ENCODE measurements at regions not wholly inside any gene's neighbourhood (a gene's known extent, or its start where the extent isn't known, plus 50 kb on each side); places are given as distances from the start of the nearest gene placed in this dataset.
A peak's percentile ranks its signal among the peaks of the same experiment; 100 is the strongest.

GRCh38 chr1:229085291-229085690 lies 185.6 kb upstream of the RAB4A start:
- H3K4me3 ChIP-seq (ENCODE audit: low read depth, poor library complexity, severe bottlenecking) = no peak overlapping the region
- no peak for TF ChIP-seq POLR2A (IDR thresholded peaks at IDR 0.05)
- TF ChIP-seq, protein P1, sequence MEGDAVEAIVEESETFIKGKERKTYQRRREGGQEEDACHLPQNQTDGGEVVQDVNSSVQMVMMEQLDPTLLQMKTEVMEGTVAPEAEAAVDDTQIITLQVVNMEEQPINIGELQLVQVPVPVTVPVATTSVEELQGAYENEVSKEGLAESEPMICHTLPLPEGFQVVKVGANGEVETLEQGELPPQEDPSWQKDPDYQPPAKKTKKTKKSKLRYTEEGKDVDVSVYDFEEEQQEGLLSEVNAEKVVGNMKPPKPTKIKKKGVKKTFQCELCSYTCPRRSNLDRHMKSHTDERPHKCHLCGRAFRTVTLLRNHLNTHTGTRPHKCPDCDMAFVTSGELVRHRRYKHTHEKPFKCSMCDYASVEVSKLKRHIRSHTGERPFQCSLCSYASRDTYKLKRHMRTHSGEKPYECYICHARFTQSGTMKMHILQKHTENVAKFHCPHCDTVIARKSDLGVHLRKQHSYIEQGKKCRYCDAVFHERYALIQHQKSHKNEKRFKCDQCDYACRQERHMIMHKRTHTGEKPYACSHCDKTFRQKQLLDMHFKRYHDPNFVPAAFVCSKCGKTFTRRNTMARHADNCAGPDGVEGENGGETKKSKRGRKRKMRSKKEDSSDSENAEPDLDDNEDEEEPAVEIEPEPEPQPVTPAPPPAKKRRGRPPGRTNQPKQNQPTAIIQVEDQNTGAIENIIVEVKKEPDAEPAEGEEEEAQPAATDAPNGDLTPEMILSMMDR (IDR thresholded peaks at IDR 0.05) = no peak
- intact Hi-C loops (cut with DNase I; ENCODE audit: low total_unique reads) = no loop called here
- no peak for DNase-seq (ENCODE audit: low spot score in 2 of 2)
- 66 to 68% methylated on average over 1 of the region's 1 CpG for WGBS, 2 donors

- TF ChIP-seq POLR2A (IDR thresholded peaks at IDR 0.05) = no peak
- no peak for DNase-seq (ENCODE audit: low spot score in 2 of 2)
- no peak overlapping the region for H3K4me3 ChIP-seq (ENCODE audit: low read depth, poor library complexity, severe bottlenecking)
These were observed 184.8 kb upstream of the RAB4A start for GRCh38 chr1:229086091-229086490.

GRCh38 chr1:229086686-229087085 lies 184.2 kb upstream of the RAB4A start:
- no peak overlapping the region for H3K4me3 ChIP-seq (ENCODE audit: low read depth, poor library complexity, severe bottlenecking)
- TF ChIP-seq, protein P1 (IDR thresholded peaks at IDR 0.05) = no peak
- TF ChIP-seq POLR2A (IDR thresholded peaks at IDR 0.05) = no peak
- WGBS, 2 donors = 19 to 21% methylated on average over 1 of the region's 1 CpG
- intact Hi-C loops (cut with DNase I; ENCODE audit: low total_unique reads) = no loop called here
- DNase-seq (ENCODE audit: low spot score in 2 of 2) = peak in 1 of 2 donors; percentile 28

More at GRCh38 chr1:229086091-229086490, 184.8 kb upstream of the RAB4A start:
- intact Hi-C loops (cut with DNase I; ENCODE audit: low total_unique reads) = no loop called here

- 41 to 51% methylated on average over 5 of the region's 5 CpGs for WGBS, 2 donors
- peak in 1 of 2 donors; percentile 77 for DNase-seq (ENCODE audit: low spot score in 2 of 2)
- no peak overlapping the region for H3K4me3 ChIP-seq (ENCODE audit: low read depth, poor library complexity, severe bottlenecking)
- no peak for TF ChIP-seq POLR2A (IDR thresholded peaks at IDR 0.05)
- TF ChIP-seq, protein P1 (IDR thresholded peaks at IDR 0.05) = no peak
- intact Hi-C loops (cut with DNase I; ENCODE audit: low total_unique reads) = no loop called here
These were observed 183.6 kb upstream of the RAB4A start for GRCh38 chr1:229087339-229087738.

DNA sequence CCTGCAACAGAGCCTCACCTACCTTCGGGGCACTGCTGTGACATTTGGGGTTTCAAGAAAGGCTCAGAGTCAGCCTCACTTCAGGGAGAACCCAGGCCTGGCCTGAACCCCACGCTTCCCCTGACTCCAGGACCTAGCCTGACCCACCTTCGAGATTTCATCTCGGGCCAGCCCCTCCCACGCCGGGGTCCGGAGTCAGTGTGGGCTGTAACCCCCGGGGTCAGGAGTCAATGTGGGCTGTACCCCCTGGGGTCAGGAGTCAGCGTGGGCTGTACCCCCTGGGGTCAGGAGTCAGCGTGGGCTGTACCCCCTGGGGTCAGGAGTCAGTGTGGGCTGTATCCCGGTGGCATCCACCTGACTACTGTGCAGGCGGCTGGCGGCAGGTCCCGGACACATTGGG lies 183.0 kb upstream of the RAB4A start:
- WGBS, 2 donors = 92 to 94% methylated on average over 14 of the region's 14 CpGs
- no peak for TF ChIP-seq POLR2A (IDR thresholded peaks at IDR 0.05)
- TF ChIP-seq, protein P1 (IDR thresholded peaks at IDR 0.05) = no peak
- intact Hi-C loops (cut with DNase I; ENCODE audit: low total_unique reads) = no loop called here
- peak in 1 of 2 donors; percentile 80 for DNase-seq (ENCODE audit: low spot score in 2 of 2)
- no peak overlapping the region for H3K4me3 ChIP-seq (ENCODE audit: low read depth, poor library complexity, severe bottlenecking)

- peak in 1 of 2 donors; percentile 59 for DNase-seq (ENCODE audit: low spot score in 2 of 2)
- TF ChIP-seq POLR2A (IDR thresholded peaks at IDR 0.05) = no peak
- TF ChIP-seq, protein P1 (IDR thresholded peaks at IDR 0.05) = no peak
- no peak overlapping the region for H3K4me3 ChIP-seq (ENCODE audit: low read depth, poor library complexity, severe bottlenecking)
- WGBS, 2 donors = 90 to 95% methylated on average over 4 of the region's 4 CpGs
- intact Hi-C loops (cut with DNase I; ENCODE audit: low total_unique reads) = no loop called here
These were observed 182.2 kb upstream of the RAB4A start for GRCh38 chr1:229088711-229089110.
